HepG2 (cell line): ENCODE measurements at regions not wholly inside any gene's neighbourhood (a gene's known extent, or its start where the extent isn't known, plus 50 kb on each side); places are given as distances from the start of the nearest gene placed in this dataset.

ENCODE experiments used
- ATAC-seq: fragments of 200-7000 bp; cut with Tn5 transposase; 3 replicates; pipeline ENCODE4 v1.9.1; 2020; ENCODE audit warnings: mild to moderate bottlenecking, moderate library complexity
- BruUV-seq: library from RNA; stranded (reverse); fragments of 400-500 nt; replicated peaks from 2 replicates; lab custom pipeline; 2021; lab: Mats Ljungman, UMichigan
- CTCF ChIA-PET: fragments of 300-600 bp; formaldehyde crosslinking; extraction: SDS; loops from one replicate; lab custom pipeline; 2021; ENCODE audit warnings: low total read pairs, inconsistent platforms, low intra/inter-chr PET ratio; lab: Yijun Ruan, JAX
- POLR2A ChIA-PET: fragments of 350-600 bp; sonication (Branson Sonifier 250); formaldehyde crosslinking; loops from one replicate; lab custom pipeline; 2020; ENCODE audit warnings: antibody characterized with exemption, inconsistent platforms; lab: Yijun Ruan, JAX
- DNase-seq: peaks from one replicate; pipeline ENCODE4 v3.0.0-alpha.2; 2015; ENCODE audit warnings: low spot score
- FAIRE-seq: peaks from 3 replicates; lab custom pipeline; 2011; peaks lifted over from hg19 to GRCh38; lab: Jason Lieb, UNC
- H2AFZ ChIP-seq: one replicate; pipeline ENCODE4 v1.6.1; 2011; ENCODE audit warnings: low read length, inconsistent platforms
- H3K27ac ChIP-seq: fragments of 300-600 bp; 3 replicates; pipeline ENCODE4 v1.8.0; 2011; ENCODE audit warnings: mixed run types, mild to moderate bottlenecking, mixed read lengths, low read length, inconsistent platforms; ENCODE audit not compliant: insufficient read depth; ENCODE audit errors: extremely low read length
- H3K27me3 ChIP-seq, 2 experiments: fragments of 200-600 bp in 1 of 2; 2 replicates in 1 of 2; 3 replicates in 1 of 2; pipeline versions ENCODE4 v1.6.0 to v1.8.0; 2011; ENCODE audit warnings: low read length in 2 of 2, mild to moderate bottlenecking in 2 of 2, moderate library complexity in 2 of 2, inconsistent platforms in 1 of 2; ENCODE audit not compliant: insufficient read depth in 2 of 2, control insufficient read depth in 1 of 2
- H3K36me3 ChIP-seq, 2 experiments: fragments of 200-600 bp in 1 of 2; replicated peaks in 1 of 2; 2 replicates in 1 of 2; 3 replicates in 1 of 2; pipeline versions ENCODE4 v1.5.1 to v1.8.0; 2011; ENCODE audit warnings: low read length in 2 of 2, inconsistent platforms in 1 of 2; ENCODE audit not compliant: insufficient read depth in 2 of 2, control insufficient read depth in 1 of 2
- H3K4me1 ChIP-seq: 2 replicates; pipeline ENCODE4 v1.5.1; 2012; ENCODE audit warnings: low read length, inconsistent platforms; ENCODE audit not compliant: insufficient read depth
- H3K4me2 ChIP-seq: 2 replicates; pipeline ENCODE4 v1.6.0; 2011; ENCODE audit warnings: low read depth, low read length, inconsistent platforms
- H3K4me3 ChIP-seq, 3 experiments: fragments of 200-600 bp in 1 of 3; sonication (generic), shearing (Covaris generic) in 1 of 3; replicated peaks in 1 of 3; 2 replicates each; pipeline ENCODE4 v1.5.1; 2011 to 2016; ENCODE audit warnings: low read length in 3 of 3, inconsistent platforms in 2 of 3, low read depth in 2 of 3, mild to moderate bottlenecking in 2 of 3, control low read depth in 1 of 3, mixed read lengths in 1 of 3; ENCODE audit not compliant: insufficient read depth in 1 of 3
- H3K79me2 ChIP-seq: one replicate; pipeline ENCODE4 v1.6.1; 2011; ENCODE audit warnings: low read length, inconsistent platforms; ENCODE audit not compliant: insufficient read depth
- H3K9ac ChIP-seq: 2 replicates; pipeline ENCODE4 v1.6.0; 2011; ENCODE audit warnings: mild to moderate bottlenecking, low read depth, low read length, inconsistent platforms; ENCODE audit not compliant: insufficient read depth
- H3K9me3 ChIP-seq: 2 replicates; pipeline ENCODE4 v1.5.1; 2012; ENCODE audit warnings: mild to moderate bottlenecking, low read length
- H4K20me1 ChIP-seq: 2 replicates; pipeline ENCODE4 v1.6.0; 2011; ENCODE audit warnings: inconsistent platforms, mild to moderate bottlenecking, low read length, moderate library complexity; ENCODE audit not compliant: insufficient read depth
- BRD4 ChIP-seq: sonication (generic); formaldehyde crosslinking; IDR thresholded peaks from 2 replicates; pipeline ENCODE4 v1.4.0; 2020; ENCODE audit warnings: missing genetic modification reagents
- ESRRA ChIP-seq: sonication (generic); formaldehyde crosslinking; IDR thresholded peaks from 2 replicates; pipeline ENCODE4 v1.5.1; 2020; ENCODE audit warnings: mild to moderate bottlenecking, low read depth, missing genetic modification reagents
- HOXA3 ChIP-seq: sonication (generic); formaldehyde crosslinking; IDR thresholded peaks from 2 replicates; pipeline ENCODE4 v1.5.0; 2020; ENCODE audit warnings: missing genetic modification reagents
- ZFP82 ChIP-seq: sonication (generic); formaldehyde crosslinking; IDR thresholded peaks from 2 replicates; pipeline ENCODE4 v1.5.1; 2020; ENCODE audit warnings: mild to moderate bottlenecking, missing genetic modification reagents, borderline replicate concordance
- WGBS: methylation state at CpG from one replicate; pipeline ENCODE4 v1.1.6; 2017; ENCODE audit warnings: low lambda C conversion rate; 5-methylcytosine and 5-hydroxymethylcytosine counted together
- in situ Hi-C: cut with HindIII; loops from 2 replicates; pipeline ENCODE4 v1.10.0; 2017; ENCODE audit warnings: low pct_unique_long_range_greater_than_20kb; ENCODE audit not compliant: extremely low pct_ligation_motif_present
- intact Hi-C: fragments of 100-400 bp; cut with micrococcal nuclease; formaldehyde crosslinking; loops from one replicate; pipeline ENCODE4 v1.10.0; 2022; ENCODE audit not compliant: unreplicated experiment
- TF ChIP-seq, protein P1 (sequence below): sonication (generic); formaldehyde crosslinking; conservative IDR thresholded peaks from 2 replicates; pipeline ENCODE4 v1.4.0; 2020; ENCODE audit warnings: mild to moderate bottlenecking, missing genetic modification reagents, moderate library complexity

DNA sequence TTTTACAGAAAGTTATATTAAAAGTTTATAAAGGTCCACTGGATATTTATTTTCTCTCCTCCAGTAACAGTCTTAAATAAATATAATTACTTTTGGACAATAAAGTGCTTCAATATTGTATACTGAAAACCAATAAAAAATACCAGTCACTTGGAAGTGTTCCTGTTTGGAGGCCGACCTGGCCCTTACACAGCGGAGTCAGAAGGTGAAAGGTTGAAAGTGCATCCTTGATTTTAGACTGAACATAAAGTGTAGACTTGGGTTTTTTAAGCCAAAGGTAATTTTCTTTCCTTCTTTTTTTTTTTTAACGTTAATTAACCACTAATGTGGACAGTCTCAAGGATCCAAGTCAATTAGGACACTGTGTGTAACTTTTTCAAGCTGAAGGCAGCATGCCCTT is 152.3 kb upstream of the TBX18 start:
- Histone ChIP-seq H4K20me1 (no peaks in the 10 kb centered on the region), H3K9me3 (no peaks in the 10 kb centered on the region), H3K4me3 (no peak overlapping the region), H2AFZ (no peak overlapping the region), H3K36me3 (no peaks in the 10 kb centered on the region), H3K4me1 (peaks cover 2% of the 10 kb centered on the region; the same call in 1 of the 2 replicates), H3K27ac (no peak overlapping the region), H3K4me2 (no peak overlapping the region), H3K9ac (no peak overlapping the region), H3K27me3 (no peaks in the 10 kb centered on the region), H3K79me2 (no peaks in the 10 kb centered on the region)
- 5% methylated on average over 3 of the region's 3 CpGs for WGBS
- intact Hi-C loops: no loop called here
- BruUV-seq: no TSS peak
- in situ Hi-C loops: no loop called here
- ChIA-PET CTCF (no interaction called here), POLR2A (no interaction called here)
- TF ChIP-seq, protein P1, sequence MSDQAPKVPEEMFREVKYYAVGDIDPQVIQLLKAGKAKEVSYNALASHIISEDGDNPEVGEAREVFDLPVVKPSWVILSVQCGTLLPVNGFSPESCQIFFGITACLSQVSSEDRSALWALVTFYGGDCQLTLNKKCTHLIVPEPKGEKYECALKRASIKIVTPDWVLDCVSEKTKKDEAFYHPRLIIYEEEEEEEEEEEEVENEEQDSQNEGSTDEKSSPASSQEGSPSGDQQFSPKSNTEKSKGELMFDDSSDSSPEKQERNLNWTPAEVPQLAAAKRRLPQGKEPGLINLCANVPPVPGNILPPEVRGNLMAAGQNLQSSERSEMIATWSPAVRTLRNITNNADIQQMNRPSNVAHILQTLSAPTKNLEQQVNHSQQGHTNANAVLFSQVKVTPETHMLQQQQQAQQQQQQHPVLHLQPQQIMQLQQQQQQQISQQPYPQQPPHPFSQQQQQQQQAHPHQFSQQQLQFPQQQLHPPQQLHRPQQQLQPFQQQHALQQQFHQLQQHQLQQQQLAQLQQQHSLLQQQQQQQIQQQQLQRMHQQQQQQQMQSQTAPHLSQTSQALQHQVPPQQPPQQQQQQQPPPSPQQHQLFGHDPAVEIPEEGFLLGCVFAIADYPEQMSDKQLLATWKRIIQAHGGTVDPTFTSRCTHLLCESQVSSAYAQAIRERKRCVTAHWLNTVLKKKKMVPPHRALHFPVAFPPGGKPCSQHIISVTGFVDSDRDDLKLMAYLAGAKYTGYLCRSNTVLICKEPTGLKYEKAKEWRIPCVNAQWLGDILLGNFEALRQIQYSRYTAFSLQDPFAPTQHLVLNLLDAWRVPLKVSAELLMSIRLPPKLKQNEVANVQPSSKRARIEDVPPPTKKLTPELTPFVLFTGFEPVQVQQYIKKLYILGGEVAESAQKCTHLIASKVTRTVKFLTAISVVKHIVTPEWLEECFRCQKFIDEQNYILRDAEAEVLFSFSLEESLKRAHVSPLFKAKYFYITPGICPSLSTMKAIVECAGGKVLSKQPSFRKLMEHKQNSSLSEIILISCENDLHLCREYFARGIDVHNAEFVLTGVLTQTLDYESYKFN: no peak
- TF ChIP-seq ZFP82 (CRISPR knock-in tag) (no peak), ESRRA (CRISPR knock-in tag) (no peak), HOXA3 (CRISPR knock-in tag) (no peak), BRD4 (CRISPR knock-in tag) (no peak)
- no peak for ATAC-seq
- no peak for DNase-seq
- FAIRE-seq: no peak
